HuH-7.5 (cell line): ENCODE measurements at regions not wholly inside any gene's neighbourhood (a gene's known extent, or its start where the extent isn't known, plus 50 kb on each side); places are given as distances from the start of the nearest gene placed in this dataset.

Experiments used
- DNase-seq: peaks from one replicate; pipeline ENCODE4 v3.0.0; 2011; ENCODE audit warnings: low spot score

DNA sequence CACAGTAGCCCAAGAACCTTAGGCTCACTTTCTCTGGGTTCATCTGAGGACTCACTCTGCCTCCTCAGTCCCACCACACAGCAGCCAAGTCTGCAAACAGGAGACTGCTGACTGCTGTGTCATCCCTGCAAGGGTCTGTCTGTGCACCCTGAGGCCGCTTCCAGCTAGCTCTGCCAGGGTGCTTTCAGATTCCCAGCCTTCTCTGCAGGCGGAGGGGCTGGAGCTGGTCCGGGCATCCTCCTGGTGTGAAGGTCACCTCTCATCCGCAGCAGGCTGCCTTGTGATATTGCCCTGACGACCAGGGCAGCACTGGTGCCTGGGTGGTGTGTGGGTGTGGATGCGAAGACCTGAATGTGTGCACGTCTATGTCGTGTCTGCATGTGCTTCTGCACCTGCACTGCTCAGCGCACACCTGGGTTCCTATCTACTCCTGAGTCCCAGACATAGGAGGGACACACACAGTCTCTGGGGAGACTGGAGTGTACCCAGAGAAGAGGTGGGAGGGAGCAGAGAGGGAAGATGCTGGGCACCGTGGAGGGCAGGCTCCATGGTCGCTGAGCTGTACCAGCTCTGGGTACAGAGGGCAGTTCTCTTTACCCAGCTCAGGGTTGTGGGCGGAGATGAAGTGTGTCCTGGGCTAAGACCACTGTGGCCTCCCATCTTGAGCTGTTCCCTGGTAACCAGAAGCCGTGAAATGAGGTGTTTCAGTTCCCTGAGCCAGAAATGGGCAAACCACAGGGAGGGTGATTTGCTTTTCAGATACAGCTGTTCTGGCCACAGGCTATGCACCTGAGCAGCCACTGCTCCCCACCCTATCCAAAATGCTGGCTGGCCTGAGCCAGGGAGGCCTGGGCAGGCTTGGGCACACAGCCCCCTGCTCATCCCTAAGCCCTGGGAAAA lies 160.9 kb upstream of the CSF3R start:
- no peak for DNase-seq

DNA sequence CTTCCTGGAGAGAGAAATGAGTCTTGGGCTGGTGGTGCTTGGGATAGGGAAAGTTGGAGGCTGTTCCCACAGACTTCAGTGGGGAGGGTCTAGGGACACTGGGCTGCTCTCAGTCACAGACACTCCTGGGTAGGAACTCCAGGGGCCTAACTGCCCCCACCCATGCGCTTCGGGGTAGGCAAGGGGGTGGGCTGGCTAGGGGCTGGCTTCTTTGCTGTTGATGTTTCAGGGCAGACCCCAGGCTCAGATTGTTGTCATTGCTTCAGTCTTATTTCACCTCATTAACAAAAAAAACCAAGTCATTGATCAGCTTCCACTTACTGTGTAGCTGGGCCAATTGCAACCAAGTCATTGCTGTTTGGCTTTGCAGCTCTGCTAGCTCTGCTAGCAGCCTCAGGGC lies 160.1 kb upstream of the CSF3R start:
- no peak for DNase-seq

- DNase-seq = no peak
These were observed 159.1 kb upstream of the CSF3R start for GRCh38 chr1:36641776-36642175.

GRCh38 chr1:36639461-36639860 lies 156.7 kb upstream of the CSF3R start:
- no peak for DNase-seq

DNA sequence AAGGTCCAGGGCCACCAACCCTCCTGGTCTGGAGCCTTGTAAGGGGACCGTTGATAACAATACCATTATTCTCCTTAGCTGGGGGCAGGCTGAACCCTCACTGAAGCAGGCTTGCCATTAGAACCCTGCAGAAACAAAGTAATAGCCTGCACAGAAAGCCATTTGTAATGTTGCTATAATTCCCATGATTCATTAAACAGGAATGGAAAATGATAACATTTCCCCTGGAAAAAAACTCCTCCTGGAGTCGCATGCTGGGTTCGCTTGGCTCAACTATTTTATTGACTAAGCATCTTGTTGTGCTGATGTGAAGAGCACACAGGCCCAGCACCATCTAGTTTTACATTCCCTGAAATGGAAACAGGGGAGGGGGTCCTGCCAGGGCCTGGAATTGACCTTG lies 155.6 kb upstream of the CSF3R start:
- no peak for DNase-seq

DNA sequence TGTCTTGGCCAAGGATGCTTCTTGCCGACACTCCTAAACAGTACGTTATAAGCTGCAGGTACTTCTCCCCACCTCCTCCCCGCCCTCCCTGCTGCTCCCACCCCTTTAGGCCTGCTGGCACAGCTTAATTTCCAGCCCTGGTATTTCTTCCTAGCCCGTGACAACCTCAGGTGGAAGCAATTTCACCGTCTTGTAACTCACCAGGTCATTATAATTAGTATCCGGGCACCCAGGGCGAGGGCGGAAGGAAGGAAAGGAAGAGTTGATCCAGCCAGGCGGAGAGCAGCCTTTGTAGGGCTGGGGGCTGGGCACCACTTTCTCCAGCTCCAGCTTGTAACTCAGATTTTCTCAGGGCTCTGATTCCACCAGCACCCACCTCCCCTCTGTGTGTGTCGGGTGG lies 153.5 kb upstream of the CSF3R start:
- no peak for DNase-seq

GRCh38 chr1:36635284-36635683 lies 152.6 kb upstream of the CSF3R start:
- no peak for DNase-seq

DNA sequence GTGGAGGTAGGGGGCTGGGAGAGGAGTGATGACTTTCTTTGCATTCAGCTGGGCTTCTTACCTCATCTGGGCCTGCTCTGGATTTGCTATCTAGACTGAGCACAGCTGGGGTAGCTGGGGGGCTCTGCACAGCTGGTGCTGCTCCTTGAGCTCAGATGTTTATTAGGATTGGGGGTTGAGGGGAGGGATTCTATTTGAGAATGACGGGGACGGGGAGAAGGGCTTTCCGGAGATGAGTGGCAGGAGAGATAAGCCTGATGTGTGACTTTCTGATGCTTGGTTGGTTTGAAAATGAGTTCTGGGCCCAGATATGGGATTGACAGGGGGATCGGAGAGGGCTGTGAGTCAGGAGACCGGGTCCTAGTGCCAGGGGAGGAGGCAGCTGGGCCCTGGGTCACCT lies 146.1 kb upstream of the CSF3R start:
- no peak for DNase-seq

DNA sequence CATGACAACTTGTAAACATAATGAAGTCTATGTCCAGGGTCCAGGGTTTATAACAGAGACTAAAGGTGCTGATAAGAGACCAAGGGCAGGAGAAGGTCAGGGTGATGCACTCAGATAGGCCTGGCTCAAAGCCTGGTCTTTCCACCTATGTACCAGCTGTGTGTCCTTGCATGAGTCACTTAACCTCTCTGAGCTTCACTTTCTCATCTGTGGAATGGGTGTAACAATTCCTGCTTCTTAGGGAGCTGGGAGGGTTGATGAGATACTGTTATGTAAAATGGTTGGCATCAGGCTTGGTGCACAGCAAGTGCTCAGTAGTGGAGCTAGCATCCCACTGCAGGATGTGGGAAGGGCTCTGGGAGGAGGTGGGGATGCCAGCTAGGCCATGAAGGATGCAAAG lies 143.7 kb upstream of the CSF3R start:
- DNase-seq = no peak

- no peak for DNase-seq
These were observed 143.2 kb upstream of the CSF3R start for GRCh38 chr1:36625935-36626310.

DNA sequence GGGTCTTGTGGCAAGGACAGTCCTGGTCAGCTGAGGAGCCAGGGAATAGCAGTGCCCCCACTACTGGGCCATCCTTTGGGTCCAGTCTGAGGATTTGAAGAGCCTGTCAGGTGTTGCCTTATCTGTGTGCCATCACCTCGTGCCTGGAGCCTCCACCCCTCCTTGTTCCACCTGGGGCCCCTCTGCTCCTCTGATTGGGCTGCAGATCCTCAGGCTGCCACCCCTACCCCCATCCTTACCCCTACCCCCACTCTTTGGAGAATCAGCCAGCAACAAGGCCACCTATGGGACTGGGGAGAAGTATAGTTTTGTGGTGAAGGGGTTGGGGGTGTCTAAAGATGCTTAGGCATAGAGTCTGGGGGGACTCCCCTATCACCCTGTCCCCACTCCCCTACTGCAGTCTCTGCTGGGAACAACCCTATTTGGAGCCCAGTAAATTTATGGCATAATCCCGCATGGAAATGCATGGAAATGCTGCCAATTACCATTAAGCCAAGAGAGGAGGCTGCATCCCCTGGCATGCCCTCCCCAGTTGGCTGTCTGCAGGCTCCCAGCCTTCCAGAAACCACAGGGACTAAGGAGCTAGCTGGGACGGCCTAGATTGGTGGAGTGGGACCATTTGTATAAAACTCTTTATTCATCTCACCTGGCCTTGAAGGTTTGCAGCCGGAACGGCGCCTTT lies 142.7 kb upstream of the CSF3R start:
- no peak for DNase-seq

- DNase-seq = no peak
These were observed 141.8 kb upstream of the CSF3R start for GRCh38 chr1:36624466-36624865.

- peak; percentile 19 for DNase-seq
These were observed 140.3 kb upstream of the CSF3R start for GRCh38 chr1:36622741-36623648.

- DNase-seq = no peak
These were observed 138.8 kb upstream of the CSF3R start for GRCh38 chr1:36621531-36621930.

GRCh38 chr1:36620142-36620541 lies 137.4 kb upstream of the CSF3R start:
- no peak for DNase-seq

GRCh38 chr1:36614991-36615390 lies 132.3 kb upstream of the CSF3R start:
- no peak for DNase-seq

DNA sequence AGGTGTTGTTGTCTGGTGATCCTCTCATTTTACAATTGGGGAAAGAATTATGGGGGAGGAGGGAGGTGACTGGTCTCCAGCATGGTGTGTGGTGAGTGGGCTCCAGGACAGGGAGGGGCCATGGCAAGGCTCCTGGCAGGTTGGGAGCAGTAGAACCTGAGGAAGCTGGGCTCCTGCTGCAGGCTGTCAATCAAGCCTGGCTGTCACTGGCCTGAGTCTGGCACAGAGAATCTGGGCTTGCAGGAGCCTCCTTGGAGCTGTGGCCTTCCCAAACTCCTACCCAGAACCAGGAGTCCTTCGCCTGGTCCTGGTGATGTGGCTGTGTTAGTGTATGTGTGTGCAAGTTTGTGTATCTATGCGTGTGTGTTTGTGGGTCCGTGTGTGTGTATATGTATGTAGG lies 131.9 kb upstream of the CSF3R start:
- DNase-seq = no peak

- no peak for DNase-seq
These were observed 131.0 kb upstream of the CSF3R start for GRCh38 chr1:36613721-36614120.

- no peak for DNase-seq
These were observed 130.2 kb upstream of the CSF3R start for GRCh38 chr1:36612881-36613280.

DNA sequence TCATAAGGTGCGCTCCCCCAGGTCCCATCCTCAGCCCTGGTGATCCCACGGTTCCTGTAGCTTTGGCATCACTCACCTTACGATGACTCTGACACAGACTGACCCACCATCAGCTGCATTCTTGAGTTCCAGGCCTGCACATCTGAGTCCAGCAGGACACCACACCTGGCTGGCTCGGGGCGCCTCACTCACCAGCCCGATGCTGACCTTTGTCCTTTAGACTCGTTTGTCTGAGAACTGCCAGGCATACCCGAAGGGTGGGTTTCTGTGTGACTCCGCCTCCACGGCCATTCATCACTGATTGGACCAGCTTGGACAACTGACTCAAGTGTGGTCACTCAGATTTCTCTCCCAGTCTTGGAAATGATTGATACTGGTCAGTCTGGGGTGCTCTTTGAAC lies 129.4 kb upstream of the CSF3R start:
- no peak for DNase-seq

- peak; percentile 71 for DNase-seq
These were observed 126.7 kb upstream of the CSF3R start for GRCh38 chr1:36609241-36610027.

DNA sequence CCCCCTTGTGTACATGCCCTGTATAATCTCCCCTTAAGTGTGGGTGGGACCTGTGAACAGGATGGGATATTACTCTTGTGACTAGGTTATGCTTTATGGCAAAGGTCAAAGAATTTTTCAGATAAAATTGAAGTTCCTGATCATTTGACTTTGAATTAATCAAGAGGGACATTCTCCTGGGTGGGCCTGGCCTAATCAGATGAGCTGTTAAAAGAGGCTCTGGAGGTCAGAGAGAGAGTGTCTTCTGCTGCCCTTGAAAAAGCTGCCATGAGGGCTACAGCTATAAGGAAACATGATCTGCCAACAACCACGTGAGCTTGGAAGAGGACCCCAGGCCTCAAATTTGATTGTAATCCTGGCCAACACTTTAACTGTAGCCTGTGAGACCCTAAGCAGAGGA lies 125.6 kb upstream of the CSF3R start:
- DNase-seq = no peak
